ENCODE measurements at regions not wholly inside any gene's neighbourhood (a gene's known extent, or its start where the extent isn't known, plus 50 kb on each side); places are given as distances from the start of the nearest gene placed in this dataset.
A peak's percentile ranks its signal among the peaks of the same experiment; 100 is the strongest.

DNA sequence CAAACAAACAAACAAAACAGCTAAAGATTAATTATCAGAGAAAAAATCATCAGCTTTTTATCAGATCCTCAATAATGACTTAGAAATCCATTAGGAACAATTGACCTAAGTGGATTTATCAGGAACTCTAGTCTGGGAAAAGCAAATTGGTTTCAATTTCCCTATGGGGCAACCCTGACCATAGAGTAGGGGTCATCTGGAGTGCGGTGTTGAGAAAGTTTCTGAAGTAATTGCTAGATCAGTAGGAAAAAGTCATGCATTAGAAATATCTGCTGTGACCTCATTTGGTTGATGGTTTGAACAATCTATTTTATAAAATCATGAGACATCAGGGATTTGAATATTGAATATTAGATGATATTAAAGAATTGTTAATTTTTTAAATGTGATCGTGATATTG, 507.9 kb downstream of the TXNL1 start:
- H3K27me3 ChIP-seq = no peaks in the 10 kb centered on the region
- H3K4me1 ChIP-seq = peaks cover 0 to 9% (median 0%) of the 10 kb centered on the region in 3 donors
- H3K36me3 ChIP-seq = no peaks in the 10 kb centered on the region
- H3K4me3 ChIP-seq = no peak overlapping the region
- WGBS, 2 donors (ENCODE audit: low coverage in 1 of 2) = 89 to 94% methylated on average over 2 of the region's 2 CpGs
- no peaks in the 10 kb centered on the region for H3K9me3 ChIP-seq
- H3K27ac ChIP-seq = no peak overlapping the region
- ATAC-seq = no peak
- no peak for TF ChIP-seq CTCF (IDR thresholded peaks at IDR 0.05)

DNA sequence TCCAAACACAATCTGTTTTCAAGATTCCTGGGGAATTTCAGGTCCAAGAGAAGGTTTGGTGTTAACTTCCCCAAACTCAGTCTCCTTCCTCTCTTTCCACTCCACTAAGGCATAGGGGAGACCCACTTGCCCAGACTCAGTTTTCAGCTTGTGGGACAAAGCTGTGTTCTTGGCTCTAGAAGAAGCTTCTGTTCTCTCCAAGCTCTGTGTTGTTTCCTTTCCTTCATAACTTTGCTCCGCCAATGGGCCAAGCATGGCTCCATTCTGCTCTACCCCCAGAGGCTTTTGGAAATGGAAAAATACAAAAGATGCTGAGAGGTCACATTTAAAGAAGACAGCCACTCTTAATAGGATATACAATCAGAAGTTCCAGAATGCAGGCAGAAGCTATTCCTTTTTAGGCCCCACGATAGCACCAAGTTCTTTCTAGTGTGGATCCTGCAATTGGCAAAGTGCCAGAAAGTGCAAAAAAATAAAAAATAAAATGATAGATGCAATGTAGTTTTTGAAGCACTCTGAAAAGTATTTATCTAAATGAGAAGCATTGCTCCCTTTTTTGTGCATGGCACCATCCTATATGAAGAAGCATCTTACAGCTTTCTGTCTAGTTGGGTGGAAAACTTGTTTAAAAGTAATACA, 510.1 kb downstream of the TXNL1 start:
- no peak for ATAC-seq
- no peak overlapping the region for H3K4me3 ChIP-seq
- H3K9me3 ChIP-seq = no peaks in the 10 kb centered on the region
- H3K27me3 ChIP-seq = no peaks in the 10 kb centered on the region
- WGBS, 2 donors (ENCODE audit: low coverage in 1 of 2) = 17 to 47% methylated on average over 2 of the region's 2 CpGs
- H3K4me1 ChIP-seq = peaks cover 0 to 9% (median 0%) of the 10 kb centered on the region in 3 donors
- H3K27ac ChIP-seq = peak overlapping the region in 1 of 4 donors; percentile 7
- TF ChIP-seq CTCF (IDR thresholded peaks at IDR 0.05) (no peak), EP300 (IDR thresholded peaks at IDR 0.05) (no peak), POLR2A (IDR thresholded peaks at IDR 0.05) (no peak), POLR2AphosphoS5 (IDR thresholded peaks at IDR 0.05) (no peak)
- H3K36me3 ChIP-seq = no peaks in the 10 kb centered on the region

DNA sequence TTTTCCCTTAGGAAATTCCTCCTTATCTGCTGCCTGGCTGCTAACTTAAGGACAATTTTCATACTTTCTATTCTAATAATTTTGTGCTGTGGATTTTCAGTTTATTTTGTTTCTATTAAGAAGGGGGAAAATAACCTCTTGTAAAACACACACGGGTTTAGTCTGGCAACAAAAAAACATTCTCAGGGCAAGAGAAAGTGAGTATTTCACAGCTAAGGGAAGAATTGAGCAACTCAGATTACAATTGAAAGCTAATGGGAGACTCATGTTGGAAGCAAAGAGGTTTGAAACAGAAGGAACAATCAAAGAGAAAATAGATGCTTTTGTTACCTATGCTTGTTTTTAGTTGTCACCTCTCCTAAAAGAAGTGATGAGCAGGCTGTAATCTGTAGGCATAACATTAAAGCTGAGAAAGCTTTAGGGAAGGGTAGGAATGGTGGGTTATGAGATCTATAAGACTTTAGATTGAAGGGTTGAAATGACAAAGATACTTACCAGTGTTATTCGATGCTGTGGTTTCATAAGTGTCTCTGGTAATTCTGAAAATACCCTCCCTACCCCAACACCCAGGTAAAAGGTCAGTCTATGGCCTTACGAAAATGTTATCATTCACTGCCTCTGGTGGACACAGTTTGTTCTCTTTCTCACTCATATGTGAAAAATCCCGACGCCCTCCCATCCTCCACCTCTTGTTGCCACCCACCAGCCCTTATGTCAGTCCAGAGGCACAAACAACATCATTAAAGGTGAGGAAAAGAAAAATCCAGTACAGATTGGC, 510.9 kb downstream of the TXNL1 start:
- Histone ChIP-seq H3K27ac (peak overlapping the region in 1 of 4 donors; percentile 7), H3K27me3 (no peaks in the 10 kb centered on the region), H3K4me3 (no peak overlapping the region), H3K36me3 (no peaks in the 10 kb centered on the region), H3K9me3 (no peaks in the 10 kb centered on the region), H3K4me1 (peaks cover 0 to 9% (median 0%) of the 10 kb centered on the region in 3 donors)
- TF ChIP-seq EP300 (IDR thresholded peaks at IDR 0.05) (no peak), POLR2AphosphoS5 (IDR thresholded peaks at IDR 0.05) (no peak), POLR2A (IDR thresholded peaks at IDR 0.05) (no peak), CTCF (IDR thresholded peaks at IDR 0.05) (no peak)
- peak; percentile 46 for ATAC-seq
- 78 to 85% methylated on average over 4 to 5 of the region's 5 CpGs for WGBS, 2 donors (ENCODE audit: low coverage in 1 of 2)

DNA sequence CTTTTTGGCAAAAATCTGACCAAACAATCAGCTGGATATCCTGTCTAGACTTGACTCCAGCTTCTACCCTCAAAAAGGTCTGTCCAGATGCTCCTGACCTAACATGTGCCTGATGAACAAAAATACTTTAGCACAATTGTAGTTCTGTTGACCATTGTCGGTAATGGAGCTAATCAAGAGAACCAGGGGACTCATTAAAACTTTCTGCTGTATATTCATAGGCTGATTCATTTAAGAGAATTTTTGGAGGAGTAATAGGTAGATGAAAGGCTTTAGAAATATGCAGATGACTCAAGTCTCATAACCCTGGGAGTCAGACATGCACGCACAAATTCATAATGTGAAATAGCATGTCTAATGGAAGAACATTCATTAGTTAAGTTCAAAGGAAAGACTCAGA, 514.2 kb downstream of the TXNL1 start:
- Histone ChIP-seq H3K27ac (no peak overlapping the region), H3K4me3 (no peak overlapping the region), H3K9me3 (no peaks in the 10 kb centered on the region), H3K4me1 (peaks cover 0 to 9% (median 0%) of the 10 kb centered on the region in 3 donors), H3K36me3 (no peaks in the 10 kb centered on the region), H3K27me3 (no peaks in the 10 kb centered on the region)
- TF ChIP-seq POLR2A (IDR thresholded peaks at IDR 0.05) = no peak
- no peak for TF ChIP-seq EP300 (IDR thresholded peaks at IDR 0.05)
- TF ChIP-seq CTCF (IDR thresholded peaks at IDR 0.05) = no peak
- TF ChIP-seq POLR2AphosphoS5 (IDR thresholded peaks at IDR 0.05) = no peak
- WGBS, 2 donors (ENCODE audit: low coverage in 1 of 2) = 39 to 47% methylated on average over 2 of the region's 2 CpGs
- ATAC-seq = no peak

GRCh38 chr18:56121669-56122068, 516.7 kb downstream of the TXNL1 start:
- H3K27me3 ChIP-seq = no peaks in the 10 kb centered on the region
- no peak overlapping the region for H3K27ac ChIP-seq
- 87 to 100% methylated on average over 1 of the region's 1 CpG for WGBS, 2 donors (ENCODE audit: low coverage in 1 of 2)
- no peaks in the 10 kb centered on the region for H3K9me3 ChIP-seq
- no peak overlapping the region for H3K4me3 ChIP-seq
- TF ChIP-seq CTCF (IDR thresholded peaks at IDR 0.05) (no peak), POLR2A (IDR thresholded peaks at IDR 0.05) (no peak), EP300 (IDR thresholded peaks at IDR 0.05) (no peak), POLR2AphosphoS5 (IDR thresholded peaks at IDR 0.05) (no peak)
- H3K36me3 ChIP-seq = no peaks in the 10 kb centered on the region
- H3K4me1 ChIP-seq = peaks cover 0 to 4% (median 0%) of the 10 kb centered on the region in 3 donors
- no peak for ATAC-seq

Measured in gastroesophageal sphincter (tissue), 4 donors.